ENCODE measurements at regions not wholly inside any gene's neighbourhood (a gene's known extent, or its start where the extent isn't known, plus 50 kb on each side); places are given as distances from the start of the nearest gene placed in this dataset.

DNA sequence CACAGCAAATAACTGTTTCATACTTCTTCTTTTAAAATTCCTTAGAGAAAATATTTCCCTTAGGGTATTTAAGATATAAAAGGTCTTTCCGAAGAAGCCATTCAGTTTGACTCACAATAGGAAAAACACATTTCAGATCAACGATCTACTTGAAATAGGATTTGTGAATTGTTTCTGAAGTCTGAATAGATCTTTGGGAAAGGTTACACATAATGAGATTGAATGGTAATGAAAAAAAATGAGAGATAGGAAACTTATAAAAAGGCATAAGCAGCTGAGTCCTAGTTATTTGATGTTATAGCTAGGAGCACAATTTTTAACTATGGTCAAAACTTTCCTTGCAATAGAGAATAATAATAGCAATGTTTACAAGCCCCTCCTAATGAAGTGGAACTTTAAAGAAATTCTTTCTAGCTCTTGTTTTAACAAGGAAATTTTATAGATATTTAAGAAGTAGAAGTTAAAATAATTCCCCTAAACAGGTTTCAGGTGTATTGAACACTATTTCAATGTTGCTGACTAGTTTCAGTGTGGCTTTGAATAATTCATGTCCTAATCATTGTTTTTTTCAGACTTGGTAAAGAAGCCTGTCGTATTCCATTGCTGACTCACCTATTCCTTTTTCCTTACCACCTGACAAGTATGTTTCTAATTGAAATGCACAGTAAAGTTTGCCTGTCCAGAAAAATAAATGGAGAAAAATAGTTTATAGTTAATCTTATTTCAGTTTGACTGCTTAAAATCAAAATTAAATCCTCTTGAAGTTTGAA lies 89.1 kb downstream of the PCDH18 start:
- no peaks in the 10 kb centered on the region for H3K79me2 ChIP-seq (ENCODE audit: insufficient read depth, low read length)
- H2AFZ ChIP-seq (ENCODE audit: low read length): no peak overlapping the region
- H3K4me1 ChIP-seq (ENCODE audit: insufficient read depth, low read length, severe bottlenecking): no peaks in the 10 kb centered on the region
- H3K9me3 ChIP-seq (ENCODE audit: low read length): no peaks in the 10 kb centered on the region
- no peak overlapping the region for H3K9ac ChIP-seq (ENCODE audit: low read length)
- no peaks in the 10 kb centered on the region for H3K27me3 ChIP-seq (ENCODE audit: insufficient read depth, low read length)
- no peaks in the 10 kb centered on the region for H4K20me1 ChIP-seq (ENCODE audit: insufficient read depth, low read length)
- TF ChIP-seq EZH2 (IDR thresholded peaks at IDR 0.05; ENCODE audit: borderline replicate concordance, low read length): no peak
- TF ChIP-seq, protein P1, sequence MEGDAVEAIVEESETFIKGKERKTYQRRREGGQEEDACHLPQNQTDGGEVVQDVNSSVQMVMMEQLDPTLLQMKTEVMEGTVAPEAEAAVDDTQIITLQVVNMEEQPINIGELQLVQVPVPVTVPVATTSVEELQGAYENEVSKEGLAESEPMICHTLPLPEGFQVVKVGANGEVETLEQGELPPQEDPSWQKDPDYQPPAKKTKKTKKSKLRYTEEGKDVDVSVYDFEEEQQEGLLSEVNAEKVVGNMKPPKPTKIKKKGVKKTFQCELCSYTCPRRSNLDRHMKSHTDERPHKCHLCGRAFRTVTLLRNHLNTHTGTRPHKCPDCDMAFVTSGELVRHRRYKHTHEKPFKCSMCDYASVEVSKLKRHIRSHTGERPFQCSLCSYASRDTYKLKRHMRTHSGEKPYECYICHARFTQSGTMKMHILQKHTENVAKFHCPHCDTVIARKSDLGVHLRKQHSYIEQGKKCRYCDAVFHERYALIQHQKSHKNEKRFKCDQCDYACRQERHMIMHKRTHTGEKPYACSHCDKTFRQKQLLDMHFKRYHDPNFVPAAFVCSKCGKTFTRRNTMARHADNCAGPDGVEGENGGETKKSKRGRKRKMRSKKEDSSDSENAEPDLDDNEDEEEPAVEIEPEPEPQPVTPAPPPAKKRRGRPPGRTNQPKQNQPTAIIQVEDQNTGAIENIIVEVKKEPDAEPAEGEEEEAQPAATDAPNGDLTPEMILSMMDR (IDR thresholded peaks at IDR 0.05; ENCODE audit: low read length): no peak
- no peak overlapping the region for H3K4me3 ChIP-seq (ENCODE audit: low read depth, low read length, poor library complexity, severe bottlenecking)
- H3K36me3 ChIP-seq (ENCODE audit: insufficient read depth, low read length): no peaks in the 10 kb centered on the region
- no peak overlapping the region for H3K27ac ChIP-seq (ENCODE audit: low read depth, low read length, poor library complexity, severe bottlenecking)
- H3K9me2 ChIP-seq (ENCODE audit: low read depth, low read length): no peaks in the 10 kb centered on the region
- no peak overlapping the region for H3K4me2 ChIP-seq (ENCODE audit: low read length)
- no peaks in the 10 kb centered on the region for H3F3A ChIP-seq (ENCODE audit: insufficient read depth, low read length)

DNA sequence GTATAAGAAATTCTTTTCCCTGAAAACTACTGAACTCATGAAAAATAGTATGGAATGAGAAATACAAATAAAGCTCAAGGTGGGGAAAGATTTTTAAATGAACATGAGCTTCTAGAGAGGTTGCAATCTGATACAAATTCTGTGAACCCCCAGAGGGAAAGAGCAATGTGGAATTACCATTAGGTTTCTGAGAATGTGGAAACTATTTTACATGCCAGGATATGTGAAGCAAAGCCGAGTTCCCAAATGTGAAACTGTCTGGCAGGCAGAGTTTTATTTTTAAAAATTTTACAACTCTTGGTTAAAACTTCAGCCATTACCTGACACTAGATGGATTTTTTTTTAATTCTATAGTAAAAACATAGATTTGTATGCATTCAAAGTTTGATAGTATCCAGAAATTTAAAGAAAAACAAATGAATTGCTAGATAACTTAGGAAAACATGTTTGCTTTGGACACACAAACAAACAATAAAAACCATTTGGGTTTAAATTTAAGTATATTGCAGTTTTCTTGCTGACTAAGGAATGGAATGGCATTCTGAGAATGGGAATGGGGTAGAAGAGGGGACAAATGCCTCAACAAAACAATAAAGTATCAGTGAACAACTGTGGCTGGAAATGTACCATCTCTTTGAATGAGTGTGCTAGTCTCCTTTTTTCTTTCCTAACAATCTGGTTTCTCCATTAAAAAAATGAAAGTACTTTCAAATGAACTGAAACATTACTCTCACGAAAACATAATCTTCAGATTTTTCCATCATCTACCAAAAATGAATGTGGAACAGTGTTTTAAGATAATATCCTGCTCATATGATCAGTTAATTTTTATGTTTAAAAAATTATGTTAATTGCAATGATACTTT lies 99.6 kb downstream of the PCDH18 start:
- no peak for TF ChIP-seq EZH2 (IDR thresholded peaks at IDR 0.05; ENCODE audit: borderline replicate concordance, low read length)
- TF ChIP-seq, protein P1 (IDR thresholded peaks at IDR 0.05; ENCODE audit: low read length): no peak
- Histone ChIP-seq H3K4me3 (ENCODE audit: low read depth, low read length, poor library complexity, severe bottlenecking) (no peak overlapping the region), H3K4me1 (ENCODE audit: insufficient read depth, low read length, severe bottlenecking) (no peaks in the 10 kb centered on the region)

GRCh38 chr4:137430171-137430570 lies 102.1 kb downstream of the PCDH18 start:
- H4K20me1 ChIP-seq (ENCODE audit: insufficient read depth, low read length): no peaks in the 10 kb centered on the region
- no peaks in the 10 kb centered on the region for H3K9me2 ChIP-seq (ENCODE audit: low read depth, low read length)
- no peaks in the 10 kb centered on the region for H3K4me1 ChIP-seq (ENCODE audit: insufficient read depth, low read length, severe bottlenecking)
- H3K4me3 ChIP-seq (ENCODE audit: low read depth, low read length, poor library complexity, severe bottlenecking): no peak overlapping the region
- H3K4me2 ChIP-seq (ENCODE audit: low read length): no peak overlapping the region
- no peaks in the 10 kb centered on the region for H3K36me3 ChIP-seq (ENCODE audit: insufficient read depth, low read length)
- H3F3A ChIP-seq (ENCODE audit: insufficient read depth, low read length): no peaks in the 10 kb centered on the region
- H3K9me3 ChIP-seq (ENCODE audit: low read length): no peaks in the 10 kb centered on the region
- H2AFZ ChIP-seq (ENCODE audit: low read length): no peak overlapping the region
- H3K27me3 ChIP-seq (ENCODE audit: insufficient read depth, low read length): no peaks in the 10 kb centered on the region
- no peaks in the 10 kb centered on the region for H3K79me2 ChIP-seq (ENCODE audit: insufficient read depth, low read length)
- no peak overlapping the region for H3K27ac ChIP-seq (ENCODE audit: low read depth, low read length, poor library complexity, severe bottlenecking)
- TF ChIP-seq EZH2 (IDR thresholded peaks at IDR 0.05; ENCODE audit: borderline replicate concordance, low read length): no peak
- TF ChIP-seq, protein P1 (IDR thresholded peaks at IDR 0.05; ENCODE audit: low read length): no peak
- no peak overlapping the region for H3K9ac ChIP-seq (ENCODE audit: low read length)

More for the DNA sequence above, 99.6 kb downstream of the PCDH18 start:
- H3K27me3 ChIP-seq (ENCODE audit: insufficient read depth, low read length): no peaks in the 10 kb centered on the region
- H3K9me2 ChIP-seq (ENCODE audit: low read depth, low read length): no peaks in the 10 kb centered on the region
- H3K9ac ChIP-seq (ENCODE audit: low read length): no peak overlapping the region
- H3K79me2 ChIP-seq (ENCODE audit: insufficient read depth, low read length): no peaks in the 10 kb centered on the region
- no peak overlapping the region for H3K4me2 ChIP-seq (ENCODE audit: low read length)
- no peaks in the 10 kb centered on the region for H3F3A ChIP-seq (ENCODE audit: insufficient read depth, low read length)
- no peak overlapping the region for H2AFZ ChIP-seq (ENCODE audit: low read length)
- no peaks in the 10 kb centered on the region for H3K9me3 ChIP-seq (ENCODE audit: low read length)
- H4K20me1 ChIP-seq (ENCODE audit: insufficient read depth, low read length): no peaks in the 10 kb centered on the region
- H3K27ac ChIP-seq (ENCODE audit: low read depth, low read length, poor library complexity, severe bottlenecking): no peak overlapping the region
- H3K36me3 ChIP-seq (ENCODE audit: insufficient read depth, low read length): no peaks in the 10 kb centered on the region

Measured in OCI-LY1 (cell line).